Neuron (in vitro differentiated cells): ENCODE measurements at regions not wholly inside any gene's neighbourhood (a gene's known extent, or its start where the extent isn't known, plus 50 kb on each side); places are given as distances from the start of the nearest gene placed in this dataset.
"Not testable (repeated sequence)": the region's sequence is repeated elsewhere in the genome, so short reads cannot be mapped to it uniquely, and the experiment has no call there.

Source experiments
- H2AFZ ChIP-seq: one replicate; pipeline ENCODE4 v1.6.1; 2013; ENCODE audit warnings: low read depth, mild to moderate bottlenecking, inconsistent platforms, low read length, moderate library complexity
- H3K27me3 ChIP-seq: one replicate; pipeline ENCODE4 v1.6.1; 2013; ENCODE audit warnings: low read length; ENCODE audit not compliant: insufficient read depth
- H3K36me3 ChIP-seq: one replicate; pipeline ENCODE4 v1.6.1; 2013; ENCODE audit warnings: low read length; ENCODE audit not compliant: insufficient read depth
- H3K4me1 ChIP-seq: one replicate; pipeline ENCODE4 v1.6.1; 2013; ENCODE audit warnings: low read length; ENCODE audit not compliant: insufficient read depth
- H3K4me3 ChIP-seq: 2 replicates; pipeline ENCODE4 v1.5.1; 2013; ENCODE audit warnings: mild to moderate bottlenecking, low read length, moderate library complexity
- H3K9me3 ChIP-seq: one replicate; pipeline ENCODE4 v1.6.1; 2013; ENCODE audit warnings: low read length

- Histone ChIP-seq H3K4me1 (no peaks in the 10 kb centered on the region), H3K27me3 (no peaks in the 10 kb centered on the region), H2AFZ (no peak overlapping the region), H3K36me3 (no peaks in the 10 kb centered on the region), H3K4me3 (no peak overlapping the region), H3K9me3 (no peaks in the 10 kb centered on the region)
Observed at GRCh38 chr13:66237411-66238062, 992.6 kb downstream of the PCDH9 start.

- Histone ChIP-seq H3K36me3 (no peaks in the 10 kb centered on the region), H2AFZ (no peak overlapping the region), H3K27me3 (no peaks in the 10 kb centered on the region), H3K9me3 (no peaks in the 10 kb centered on the region), H3K4me1 (no peaks in the 10 kb centered on the region), H3K4me3 (no peak overlapping the region)
Observed at GRCh38 chr13:66234159-66234558, 996.0 kb downstream of the PCDH9 start.

DNA sequence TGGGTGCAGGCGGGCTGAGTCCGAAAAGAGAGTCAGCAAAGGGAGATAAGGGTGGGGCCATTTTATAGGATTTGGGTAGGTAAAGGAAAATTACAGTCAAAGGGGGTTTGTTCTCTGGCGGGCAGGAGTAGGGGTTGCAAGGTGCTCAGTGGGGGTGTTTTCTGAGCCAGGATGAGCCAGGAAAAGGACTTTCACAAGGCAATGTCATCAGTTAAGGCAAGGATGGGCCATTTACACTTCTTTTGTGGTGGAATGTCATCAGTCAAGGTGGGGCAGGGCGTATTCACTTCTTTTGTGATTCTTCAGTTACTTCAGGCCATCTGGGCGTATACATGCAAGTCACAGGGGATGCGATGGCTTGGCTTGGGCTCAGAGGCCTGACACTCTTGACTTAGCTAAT lies 998.2 kb downstream of the PCDH9 start:
- H3K27me3 ChIP-seq, H3K36me3 ChIP-seq, H2AFZ ChIP-seq, H3K9me3 ChIP-seq, H3K4me3 ChIP-seq, H3K4me1 ChIP-seq: not testable (repeated sequence)

GRCh38 chr13:66225072-66225471 lies 1005.1 kb downstream of the PCDH9 start:
- Histone ChIP-seq H3K27me3 (no peaks in the 10 kb centered on the region), H3K4me1 (peaks cover 13% of the 10 kb centered on the region), H3K36me3 (no peaks in the 10 kb centered on the region), H3K9me3 (no peaks in the 10 kb centered on the region), H3K4me3 (no peak overlapping the region), H2AFZ (peak overlapping the region; percentile 72)

DNA sequence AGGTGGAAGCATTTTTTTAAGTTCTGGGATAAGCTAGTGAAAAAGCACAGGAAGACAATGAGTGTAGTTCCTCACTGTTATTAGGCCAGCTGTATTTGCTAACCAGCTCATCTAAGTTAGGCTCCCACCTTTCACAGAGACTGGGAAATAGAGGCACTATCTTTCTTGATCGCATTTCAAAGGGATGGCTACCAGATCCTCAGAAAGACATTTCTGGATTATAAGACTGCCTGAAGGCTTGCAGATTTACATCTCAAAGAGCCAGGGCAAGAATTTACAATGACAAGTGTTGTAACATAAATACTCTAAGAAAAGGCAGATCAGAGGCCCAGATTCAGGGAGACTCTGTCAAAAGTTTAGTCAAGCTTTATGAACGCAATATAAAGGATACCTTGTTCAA lies 1005.5 kb downstream of the PCDH9 start:
- Histone ChIP-seq H3K27me3 (no peaks in the 10 kb centered on the region), H3K36me3 (no peaks in the 10 kb centered on the region), H3K4me1 (peaks cover 13% of the 10 kb centered on the region), H2AFZ (peak overlapping the region; percentile 72), H3K4me3 (no peak overlapping the region), H3K9me3 (no peaks in the 10 kb centered on the region)

- no peak overlapping the region for H2AFZ ChIP-seq
- no peaks in the 10 kb centered on the region for H3K9me3 ChIP-seq
- peaks cover 16% of the 10 kb centered on the region for H3K4me1 ChIP-seq
- H3K36me3 ChIP-seq, result no peaks in the 10 kb centered on the region
- H3K27me3 ChIP-seq, result no peaks in the 10 kb centered on the region
- H3K4me3 ChIP-seq, result no peak overlapping the region
Observed at GRCh38 chr13:66222926-66223325, 1007.2 kb downstream of the PCDH9 start.

DNA sequence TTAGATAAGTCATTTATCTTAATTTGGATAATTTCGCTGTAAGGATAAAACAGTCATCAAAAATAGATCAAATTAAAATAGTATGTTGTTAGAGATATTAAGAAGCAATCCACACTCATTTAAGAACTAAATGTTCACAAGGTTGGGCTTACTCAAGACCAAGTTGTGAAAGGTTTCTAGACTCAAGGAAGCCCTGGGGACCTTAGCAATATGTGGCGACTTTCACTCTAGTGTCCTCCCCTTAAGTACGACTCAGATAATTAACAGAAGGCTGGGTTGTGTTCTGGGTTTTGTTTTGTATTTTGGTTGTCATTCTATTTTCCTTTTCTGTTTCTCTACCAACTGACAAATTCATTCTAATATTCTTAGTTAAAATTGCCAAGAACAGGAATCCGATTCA lies 1008.0 kb downstream of the PCDH9 start:
- Histone ChIP-seq H3K36me3 (no peaks in the 10 kb centered on the region), H3K27me3 (no peaks in the 10 kb centered on the region), H3K9me3 (no peaks in the 10 kb centered on the region), H2AFZ (no peak overlapping the region), H3K4me3 (no peak overlapping the region), H3K4me1 (peaks cover 16% of the 10 kb centered on the region)

- Histone ChIP-seq H3K4me1 (peaks cover 6% of the 10 kb centered on the region), H2AFZ (no peak overlapping the region), H3K4me3 (no peak overlapping the region), H3K27me3 (no peaks in the 10 kb centered on the region), H3K36me3 (no peaks in the 10 kb centered on the region), H3K9me3 (no peaks in the 10 kb centered on the region)
Observed at GRCh38 chr13:66219506-66219905, 1010.6 kb downstream of the PCDH9 start.

DNA sequence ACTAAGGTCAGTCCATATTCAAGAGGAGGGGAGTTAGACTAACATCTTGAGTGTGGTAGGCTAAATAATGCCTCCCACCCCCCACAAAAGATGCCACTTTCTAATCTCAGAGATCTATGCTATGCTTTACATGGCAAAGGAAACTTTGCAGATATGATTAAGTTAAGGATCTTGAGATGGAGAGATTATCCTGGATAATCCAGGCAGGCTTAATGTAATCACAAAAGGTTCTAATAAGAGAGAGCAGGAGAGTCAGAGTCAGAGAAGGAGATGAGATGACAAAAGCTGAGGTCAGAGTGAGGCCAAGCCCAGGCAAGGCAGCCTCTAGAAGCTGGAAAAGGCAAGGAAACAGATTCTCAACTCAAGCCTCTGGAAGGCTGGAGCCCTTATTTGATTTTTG lies 1011.6 kb downstream of the PCDH9 start:
- Histone ChIP-seq H3K27me3 (no peaks in the 10 kb centered on the region), H2AFZ (no peak overlapping the region), H3K9me3 (no peaks in the 10 kb centered on the region), H3K4me1 (peaks cover 4% of the 10 kb centered on the region), H3K36me3 (no peaks in the 10 kb centered on the region), H3K4me3 (no peak overlapping the region)

DNA sequence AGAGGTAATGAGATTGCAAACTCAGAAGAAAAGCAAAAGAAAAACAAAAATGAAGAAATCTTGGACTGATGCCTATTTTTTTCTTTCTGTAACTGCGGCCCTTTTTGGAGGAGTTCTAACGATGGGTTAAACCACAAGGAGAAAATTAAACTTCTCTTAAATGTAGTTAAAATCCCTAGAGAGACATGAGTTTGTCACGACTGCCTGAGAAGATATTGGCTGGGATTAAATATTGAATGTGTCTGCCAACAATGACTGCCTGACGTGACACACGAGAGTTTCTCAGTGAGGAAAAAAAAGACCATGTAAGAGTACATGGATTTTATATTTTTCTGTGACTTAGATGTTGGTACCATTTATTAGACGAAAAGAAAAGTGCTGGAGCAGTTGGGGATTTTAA lies 1013.4 kb downstream of the PCDH9 start:
- peaks cover 4% of the 10 kb centered on the region for H3K4me1 ChIP-seq
- no peak overlapping the region for H2AFZ ChIP-seq
- no peak overlapping the region for H3K4me3 ChIP-seq
- H3K27me3 ChIP-seq, result no peaks in the 10 kb centered on the region
- H3K36me3 ChIP-seq, result no peaks in the 10 kb centered on the region
- no peaks in the 10 kb centered on the region for H3K9me3 ChIP-seq

DNA sequence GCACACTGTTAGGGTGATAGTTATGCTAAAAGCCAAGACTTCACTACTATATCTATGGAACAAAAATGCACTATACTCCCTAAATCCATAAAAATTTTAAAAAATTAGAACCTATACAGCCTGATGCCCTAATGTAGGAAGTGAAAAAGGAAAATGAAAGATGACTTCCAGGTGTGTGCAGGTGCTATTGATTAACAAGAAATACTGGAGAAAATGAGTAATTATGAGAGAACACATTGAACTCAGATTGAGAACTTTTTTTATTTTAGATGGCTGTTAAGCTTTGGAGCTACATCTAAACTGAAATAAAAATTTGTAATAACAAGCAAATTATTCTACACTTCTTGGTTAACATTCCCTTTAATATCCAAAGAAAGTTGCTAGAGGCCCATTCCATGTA lies 1015.7 kb downstream of the PCDH9 start:
- Histone ChIP-seq H3K36me3 (no peaks in the 10 kb centered on the region), H3K27me3 (no peaks in the 10 kb centered on the region), H2AFZ (no peak overlapping the region), H3K4me1 (peaks cover 1% of the 10 kb centered on the region), H3K4me3 (no peak overlapping the region), H3K9me3 (no peaks in the 10 kb centered on the region)

DNA sequence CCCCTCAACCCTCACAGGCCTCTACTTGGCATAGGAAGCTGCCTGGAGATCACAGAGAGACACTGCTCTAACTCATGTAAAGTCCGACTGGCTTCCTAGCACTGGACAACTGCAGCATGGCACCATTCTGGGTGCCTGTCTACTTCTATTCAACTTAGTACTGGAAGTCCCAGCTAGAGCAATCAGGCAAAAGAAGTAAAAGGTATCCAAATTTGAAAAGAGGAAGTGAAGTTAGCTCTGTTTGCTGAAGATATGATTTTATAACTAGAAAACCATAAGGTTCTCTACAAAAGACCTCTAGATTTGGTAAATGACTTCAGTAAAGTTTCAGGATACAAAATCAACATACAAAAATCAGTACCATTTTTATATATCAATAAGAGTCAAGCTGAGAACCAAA lies 1017.6 kb downstream of the PCDH9 start:
- Histone ChIP-seq H3K36me3 (no peaks in the 10 kb centered on the region), H3K27me3 (no peaks in the 10 kb centered on the region), H3K4me1 (no peaks in the 10 kb centered on the region), H2AFZ (peak overlapping the region; percentile 5), H3K9me3 (no peaks in the 10 kb centered on the region), H3K4me3 (no peak overlapping the region)

- no peaks in the 10 kb centered on the region for H3K9me3 ChIP-seq
- H3K4me3 ChIP-seq, result no peak overlapping the region
- H2AFZ ChIP-seq, result no peak overlapping the region
- no peaks in the 10 kb centered on the region for H3K27me3 ChIP-seq
- no peaks in the 10 kb centered on the region for H3K4me1 ChIP-seq
- no peaks in the 10 kb centered on the region for H3K36me3 ChIP-seq
Observed at GRCh38 chr13:66210677-66211076, 1019.5 kb downstream of the PCDH9 start.

GRCh38 chr13:66208589-66208988 lies 1021.5 kb downstream of the PCDH9 start:
- Histone ChIP-seq H3K36me3 (no peaks in the 10 kb centered on the region), H2AFZ (no peak overlapping the region), H3K4me3 (no peak overlapping the region), H3K27me3 (no peaks in the 10 kb centered on the region), H3K9me3 (no peaks in the 10 kb centered on the region), H3K4me1 (no peaks in the 10 kb centered on the region)
